SK-N-SH (cell line): ENCODE measurements at regions not wholly inside any gene's neighbourhood (a gene's known extent, or its start where the extent isn't known, plus 50 kb on each side); places are given as distances from the start of the nearest gene placed in this dataset.

Experiments
- EP300 ChIP-seq, 2 experiments: IDR thresholded peaks; 2 replicates each; pipeline versions ENCODE4 v1.4.0 to v1.6.1; 2012; ENCODE audit warnings: borderline replicate concordance in 1 of 2, low read depth in 1 of 2, low read length in 1 of 2
- EZH2phosphoT487 ChIP-seq: fragments of 200-600 bp; sonication (generic); IDR thresholded peaks from 2 replicates; pipeline ENCODE4 v1.6.1; 2017; ENCODE audit warnings: low read depth, mixed run types, mild to moderate bottlenecking, antibody characterized with exemption, moderate library complexity, borderline replicate concordance
- FOXJ3 ChIP-seq: sonication (generic); formaldehyde crosslinking; IDR thresholded peaks from 2 replicates; pipeline ENCODE4 v1.5.1; 2020; ENCODE audit warnings: mild to moderate bottlenecking, missing genetic modification reagents
- JUND ChIP-seq: IDR thresholded peaks from 2 replicates; pipeline ENCODE4 v1.4.0; 2012
- NFIC ChIP-seq: IDR thresholded peaks from 2 replicates; pipeline ENCODE4 v1.4.0; 2012; ENCODE audit warnings: borderline replicate concordance
- POLR2AphosphoS5 ChIP-seq: IDR thresholded peaks from 2 replicates; pipeline ENCODE4 v1.6.1; 2012; ENCODE audit warnings: low read depth, low read length
- RAD21 ChIP-seq: IDR thresholded peaks from 2 replicates; pipeline ENCODE4 v1.6.1; 2012; ENCODE audit warnings: mild to moderate bottlenecking, low read length
- RCOR1 ChIP-seq: fragments of 150-350 bp; IDR thresholded peaks from 2 replicates; pipeline ENCODE4 v1.6.1; 2017; ENCODE audit warnings: antibody characterized with exemption, low read length
- TAF1 ChIP-seq: IDR thresholded peaks from 2 replicates; pipeline ENCODE4 v1.6.1; 2012; ENCODE audit warnings: low read depth, mild to moderate bottlenecking, low read length, moderate library complexity, borderline replicate concordance
- YY1 ChIP-seq: IDR thresholded peaks from 2 replicates; pipeline ENCODE4 v1.4.0; 2012; ENCODE audit warnings: low read depth, mild to moderate bottlenecking
- TF ChIP-seq, protein P1 (sequence below): fragments of 200-600 bp; sonication (generic); IDR thresholded peaks from 2 replicates; pipeline ENCODE4 v1.6.1; 2017; ENCODE audit warnings: antibody characterized with exemption, mild to moderate bottlenecking, moderate library complexity
- TF ChIP-seq, protein P2 (sequence below): IDR thresholded peaks from 2 replicates; pipeline ENCODE4 v1.4.0; 2012; ENCODE audit warnings: low read depth
- TF ChIP-seq, protein P3 (sequence below): IDR thresholded peaks from 2 replicates; pipeline ENCODE4 v1.6.1; 2012; ENCODE audit warnings: mild to moderate bottlenecking, low read depth, low read length, moderate library complexity

DNA sequence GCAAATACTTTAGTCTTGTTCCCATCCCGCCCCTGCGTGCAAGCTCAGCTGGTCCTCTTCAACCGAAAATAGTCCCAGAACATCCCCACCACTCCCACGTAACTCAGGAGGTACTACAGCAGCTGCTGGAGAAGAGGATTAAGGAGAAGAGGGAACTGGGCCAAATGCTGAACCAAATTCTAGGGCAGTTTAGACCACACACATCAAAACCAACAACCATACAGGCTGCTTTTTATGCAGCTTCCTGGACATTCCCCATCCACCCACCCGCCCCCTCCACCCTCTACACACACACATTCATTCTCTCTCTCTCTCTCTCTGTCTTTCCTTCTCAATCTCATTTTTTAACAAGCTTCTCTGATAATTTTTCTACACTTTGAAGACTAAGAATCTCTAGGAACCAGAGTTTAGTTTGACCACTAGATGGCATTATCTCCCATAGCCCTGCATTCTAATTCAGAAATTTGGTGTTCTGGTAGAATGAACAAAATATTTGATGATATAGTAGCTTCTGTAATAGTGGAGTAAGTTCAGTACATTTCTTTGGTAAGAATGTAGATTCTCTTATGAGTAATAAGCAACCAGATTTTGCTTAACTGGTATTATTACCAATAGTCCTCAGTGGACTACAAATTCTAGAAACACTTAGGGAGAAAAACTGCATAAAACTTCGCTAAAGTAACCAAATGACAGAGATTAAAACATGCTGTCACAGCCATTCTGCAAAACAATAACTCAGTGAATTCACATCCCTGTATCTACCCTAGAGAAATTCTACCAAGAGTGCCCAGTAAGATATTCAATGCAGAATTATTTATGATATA is 52.1 kb upstream of the BEND6 start:
- TF ChIP-seq EZH2phosphoT487 (no peak), YY1 (no peak), POLR2AphosphoS5 (no peak), FOXJ3 (no peak), RCOR1 (no peak), EP300 (IDR thresholded peaks at IDR 0.05; ENCODE audit: borderline replicate concordance in 1 of 2, low read depth in 1 of 2, low read length in 1 of 2) (no peak), NFIC (no peak), TAF1 (no peak), RAD21 (peak; percentile 79), JUND (no peak)
- TF ChIP-seq, protein P1, sequence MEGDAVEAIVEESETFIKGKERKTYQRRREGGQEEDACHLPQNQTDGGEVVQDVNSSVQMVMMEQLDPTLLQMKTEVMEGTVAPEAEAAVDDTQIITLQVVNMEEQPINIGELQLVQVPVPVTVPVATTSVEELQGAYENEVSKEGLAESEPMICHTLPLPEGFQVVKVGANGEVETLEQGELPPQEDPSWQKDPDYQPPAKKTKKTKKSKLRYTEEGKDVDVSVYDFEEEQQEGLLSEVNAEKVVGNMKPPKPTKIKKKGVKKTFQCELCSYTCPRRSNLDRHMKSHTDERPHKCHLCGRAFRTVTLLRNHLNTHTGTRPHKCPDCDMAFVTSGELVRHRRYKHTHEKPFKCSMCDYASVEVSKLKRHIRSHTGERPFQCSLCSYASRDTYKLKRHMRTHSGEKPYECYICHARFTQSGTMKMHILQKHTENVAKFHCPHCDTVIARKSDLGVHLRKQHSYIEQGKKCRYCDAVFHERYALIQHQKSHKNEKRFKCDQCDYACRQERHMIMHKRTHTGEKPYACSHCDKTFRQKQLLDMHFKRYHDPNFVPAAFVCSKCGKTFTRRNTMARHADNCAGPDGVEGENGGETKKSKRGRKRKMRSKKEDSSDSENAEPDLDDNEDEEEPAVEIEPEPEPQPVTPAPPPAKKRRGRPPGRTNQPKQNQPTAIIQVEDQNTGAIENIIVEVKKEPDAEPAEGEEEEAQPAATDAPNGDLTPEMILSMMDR: peak; percentile 88
- TF ChIP-seq, protein P2, sequence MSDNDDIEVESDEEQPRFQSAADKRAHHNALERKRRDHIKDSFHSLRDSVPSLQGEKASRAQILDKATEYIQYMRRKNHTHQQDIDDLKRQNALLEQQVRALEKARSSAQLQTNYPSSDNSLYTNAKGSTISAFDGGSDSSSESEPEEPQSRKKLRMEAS: no peak
- TF ChIP-seq, protein P3, sequence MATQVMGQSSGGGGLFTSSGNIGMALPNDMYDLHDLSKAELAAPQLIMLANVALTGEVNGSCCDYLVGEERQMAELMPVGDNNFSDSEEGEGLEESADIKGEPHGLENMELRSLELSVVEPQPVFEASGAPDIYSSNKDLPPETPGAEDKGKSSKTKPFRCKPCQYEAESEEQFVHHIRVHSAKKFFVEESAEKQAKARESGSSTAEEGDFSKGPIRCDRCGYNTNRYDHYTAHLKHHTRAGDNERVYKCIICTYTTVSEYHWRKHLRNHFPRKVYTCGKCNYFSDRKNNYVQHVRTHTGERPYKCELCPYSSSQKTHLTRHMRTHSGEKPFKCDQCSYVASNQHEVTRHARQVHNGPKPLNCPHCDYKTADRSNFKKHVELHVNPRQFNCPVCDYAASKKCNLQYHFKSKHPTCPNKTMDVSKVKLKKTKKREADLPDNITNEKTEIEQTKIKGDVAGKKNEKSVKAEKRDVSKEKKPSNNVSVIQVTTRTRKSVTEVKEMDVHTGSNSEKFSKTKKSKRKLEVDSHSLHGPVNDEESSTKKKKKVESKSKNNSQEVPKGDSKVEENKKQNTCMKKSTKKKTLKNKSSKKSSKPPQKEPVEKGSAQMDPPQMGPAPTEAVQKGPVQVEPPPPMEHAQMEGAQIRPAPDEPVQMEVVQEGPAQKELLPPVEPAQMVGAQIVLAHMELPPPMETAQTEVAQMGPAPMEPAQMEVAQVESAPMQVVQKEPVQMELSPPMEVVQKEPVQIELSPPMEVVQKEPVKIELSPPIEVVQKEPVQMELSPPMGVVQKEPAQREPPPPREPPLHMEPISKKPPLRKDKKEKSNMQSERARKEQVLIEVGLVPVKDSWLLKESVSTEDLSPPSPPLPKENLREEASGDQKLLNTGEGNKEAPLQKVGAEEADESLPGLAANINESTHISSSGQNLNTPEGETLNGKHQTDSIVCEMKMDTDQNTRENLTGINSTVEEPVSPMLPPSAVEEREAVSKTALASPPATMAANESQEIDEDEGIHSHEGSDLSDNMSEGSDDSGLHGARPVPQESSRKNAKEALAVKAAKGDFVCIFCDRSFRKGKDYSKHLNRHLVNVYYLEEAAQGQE: no peak
